Suprapubic skin (tissue), 3 donors: ENCODE measurements at regions not wholly inside any gene's neighbourhood (a gene's known extent, or its start where the extent isn't known, plus 50 kb on each side); places are given as distances from the start of the nearest gene placed in this dataset.

Experiments
- CTCF ChIP-seq, 2 donors: fragments of 200-600 bp in 1 of 2; fragments of 450-650 bp in 1 of 2; sonication (generic) in 1 of 2; IDR thresholded peaks; one replicate each; pipeline ENCODE4 v1.5.1; 2016 to 2019; ENCODE audit warnings: antibody characterized with exemption in 2 of 2, mild to moderate bottlenecking in 1 of 2, moderate library complexity in 1 of 2
- POLR2A ChIP-seq, 2 donors: fragments of 450-650 bp; IDR thresholded peaks; one replicate each; pipeline ENCODE4 v1.6.1; 2017; ENCODE audit warnings: antibody characterized with exemption in 2 of 2, mild to moderate bottlenecking in 2 of 2, moderate library complexity in 2 of 2

DNA sequence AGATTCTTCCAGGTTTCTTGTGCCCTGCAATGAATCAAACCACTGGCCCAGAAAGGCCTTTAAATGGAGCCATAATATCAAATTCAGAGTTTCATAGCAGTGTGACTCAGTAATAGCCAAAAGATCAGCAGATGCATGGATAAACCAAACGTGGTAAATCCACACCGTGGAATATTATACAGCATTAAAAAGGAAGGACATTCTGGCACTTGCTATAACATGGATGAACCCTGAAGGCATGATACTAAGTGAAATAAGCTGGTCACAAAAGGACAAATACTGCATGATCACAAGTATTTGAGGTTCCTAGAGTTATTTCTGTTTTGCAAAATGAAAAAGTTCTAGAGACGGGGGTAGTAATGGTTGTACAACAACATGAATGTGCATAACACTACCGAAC, 140.1 kb downstream of the TOMM20 start:
- no peak for TF ChIP-seq POLR2A (IDR thresholded peaks at IDR 0.05)
- no peak for TF ChIP-seq CTCF (IDR thresholded peaks at IDR 0.05)
